ENCODE measurements at regions not wholly inside any gene's neighbourhood (a gene's known extent, or its start where the extent isn't known, plus 50 kb on each side); places are given as distances from the start of the nearest gene placed in this dataset.

DNA sequence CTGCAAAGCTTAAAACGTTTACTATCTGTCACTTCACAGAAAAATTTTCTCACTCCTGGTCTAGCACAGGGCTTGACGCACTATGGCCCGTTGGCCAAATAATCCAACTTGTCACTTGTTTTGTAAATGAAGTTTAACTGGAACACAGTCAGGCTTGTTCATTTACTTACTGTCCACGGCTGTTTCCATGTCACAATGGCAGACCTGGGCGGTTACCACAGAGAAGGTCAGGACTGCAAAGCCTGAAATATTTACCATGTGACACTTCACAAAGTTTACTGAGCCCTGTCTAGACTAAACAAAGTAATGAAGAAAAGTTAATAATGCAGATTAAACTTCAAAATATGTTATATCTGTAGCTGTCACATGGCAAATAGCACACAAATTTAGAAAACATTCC lies 273.0 kb upstream of the GYPC start:
- whole genome bisulfite sequencing, 2 experiments (ENCODE audit: insufficient coverage in 1 of 2, insufficient read length in 1 of 2): 88 to 96% methylated on average over 3 to 5 of the region's 5 CpGs
- peaks cover 10% of the 10 kb centered on the region for H3K4me1 Mint-ChIP-seq

DNA sequence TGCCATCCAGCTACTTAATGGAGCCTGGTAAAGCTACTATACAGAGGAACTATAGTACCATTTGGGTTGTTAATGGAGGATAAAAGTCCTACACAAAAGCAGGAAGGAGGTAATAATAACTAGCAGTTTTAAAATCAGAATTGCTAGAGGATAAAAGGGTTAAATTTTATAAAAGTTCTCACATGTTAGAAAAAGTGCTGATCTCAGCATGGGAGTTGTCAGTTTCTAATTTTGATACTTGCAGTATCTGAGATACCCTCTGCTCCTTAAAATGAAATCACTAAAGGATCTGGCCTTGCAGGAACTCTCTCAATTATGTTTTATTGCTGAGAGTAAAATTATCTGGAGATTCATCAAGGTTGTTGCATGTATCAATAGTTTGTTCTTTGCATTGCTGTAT lies 272.2 kb upstream of the GYPC start:
- Histone ChIP-seq H3K4me1 (ENCODE audit: control insufficient read depth, insufficient read depth, low read length) (no peaks in the 10 kb centered on the region), H3K9me3 (ENCODE audit: control insufficient read depth, low read length) (peaks cover 33% of the 10 kb centered on the region), H3K27ac (ENCODE audit: low read depth, low read length) (no peak overlapping the region), H3K36me3 (ENCODE audit: control insufficient read depth, insufficient read depth, low read length) (no peaks in the 10 kb centered on the region), H3K9ac (ENCODE audit: extremely low read depth, low read length, poor library complexity, severe bottlenecking) (no peak overlapping the region), H3K4me3 (ENCODE audit: low read length) (no peak overlapping the region), H3K27me3 (ENCODE audit: control insufficient read depth, insufficient read depth, low read length, poor library complexity, severe bottlenecking) (no peaks in the 10 kb centered on the region)
- DNase-seq: no peak
- Mint-ChIP-seq H3K36me3 (ENCODE audit: low read depth) (no peaks in the 10 kb centered on the region), H3K27ac (no peak overlapping the region), H3K9me3 (peaks cover 28% of the 10 kb centered on the region), H3K4me3 (no peak overlapping the region), H3K27me3 (ENCODE audit: insufficient read depth) (no peaks in the 10 kb centered on the region), H3K4me1 (peaks cover 8% of the 10 kb centered on the region)
- TF ChIP-seq, protein P1, sequence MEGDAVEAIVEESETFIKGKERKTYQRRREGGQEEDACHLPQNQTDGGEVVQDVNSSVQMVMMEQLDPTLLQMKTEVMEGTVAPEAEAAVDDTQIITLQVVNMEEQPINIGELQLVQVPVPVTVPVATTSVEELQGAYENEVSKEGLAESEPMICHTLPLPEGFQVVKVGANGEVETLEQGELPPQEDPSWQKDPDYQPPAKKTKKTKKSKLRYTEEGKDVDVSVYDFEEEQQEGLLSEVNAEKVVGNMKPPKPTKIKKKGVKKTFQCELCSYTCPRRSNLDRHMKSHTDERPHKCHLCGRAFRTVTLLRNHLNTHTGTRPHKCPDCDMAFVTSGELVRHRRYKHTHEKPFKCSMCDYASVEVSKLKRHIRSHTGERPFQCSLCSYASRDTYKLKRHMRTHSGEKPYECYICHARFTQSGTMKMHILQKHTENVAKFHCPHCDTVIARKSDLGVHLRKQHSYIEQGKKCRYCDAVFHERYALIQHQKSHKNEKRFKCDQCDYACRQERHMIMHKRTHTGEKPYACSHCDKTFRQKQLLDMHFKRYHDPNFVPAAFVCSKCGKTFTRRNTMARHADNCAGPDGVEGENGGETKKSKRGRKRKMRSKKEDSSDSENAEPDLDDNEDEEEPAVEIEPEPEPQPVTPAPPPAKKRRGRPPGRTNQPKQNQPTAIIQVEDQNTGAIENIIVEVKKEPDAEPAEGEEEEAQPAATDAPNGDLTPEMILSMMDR (conservative IDR thresholded peaks at IDR 0.05): no peak

More for the DNA sequence above, 273.0 kb upstream of the GYPC start:
- DNase-seq: no peak
- Mint-ChIP-seq H3K27ac (no peak overlapping the region), H3K36me3 (ENCODE audit: low read depth) (no peaks in the 10 kb centered on the region), H3K4me3 (no peak overlapping the region), H3K9me3 (peaks cover 23% of the 10 kb centered on the region), H3K27me3 (ENCODE audit: insufficient read depth) (no peaks in the 10 kb centered on the region)
- no peak overlapping the region for H3K27ac ChIP-seq (ENCODE audit: low read depth, low read length)
- no peaks in the 10 kb centered on the region for H3K4me1 ChIP-seq (ENCODE audit: control insufficient read depth, insufficient read depth, low read length)
- H3K4me3 ChIP-seq (ENCODE audit: low read length): no peak overlapping the region
- no peaks in the 10 kb centered on the region for H3K36me3 ChIP-seq (ENCODE audit: control insufficient read depth, insufficient read depth, low read length)
- H3K9me3 ChIP-seq (ENCODE audit: control insufficient read depth, low read length): peaks cover 28% of the 10 kb centered on the region
- TF ChIP-seq, protein P1 (conservative IDR thresholded peaks at IDR 0.05): no peak
- no peaks in the 10 kb centered on the region for H3K27me3 ChIP-seq (ENCODE audit: control insufficient read depth, insufficient read depth, low read length, poor library complexity, severe bottlenecking)
- H3K9ac ChIP-seq (ENCODE audit: extremely low read depth, low read length, poor library complexity, severe bottlenecking): no peak overlapping the region

DNA sequence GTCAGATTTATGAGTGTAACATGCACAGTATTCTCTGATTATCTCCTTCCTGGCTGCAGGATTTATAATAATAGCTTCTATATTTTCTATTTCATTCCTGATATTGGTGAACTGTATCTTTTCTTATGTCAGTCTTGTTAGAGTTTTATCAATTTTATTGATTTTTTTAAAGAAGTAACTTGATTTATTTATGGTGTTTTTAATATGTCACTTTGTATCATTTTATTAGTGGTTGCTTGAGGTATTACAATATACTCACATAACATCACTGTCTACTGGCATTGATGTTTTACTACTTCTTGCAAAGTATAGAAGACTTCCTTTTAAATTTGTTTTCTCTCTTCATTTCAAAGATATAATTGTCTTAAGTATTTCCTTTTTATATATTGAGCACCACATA lies 270.5 kb upstream of the GYPC start:
- H3K4me1 ChIP-seq (ENCODE audit: control insufficient read depth, insufficient read depth, low read length): no peaks in the 10 kb centered on the region
- H3K27ac ChIP-seq (ENCODE audit: low read depth, low read length): no peak overlapping the region
- H3K36me3 ChIP-seq (ENCODE audit: control insufficient read depth, insufficient read depth, low read length): no peaks in the 10 kb centered on the region
- Mint-ChIP-seq H3K27me3 (ENCODE audit: insufficient read depth) (no peaks in the 10 kb centered on the region), H3K9me3 (peaks cover 28% of the 10 kb centered on the region), H3K4me1 (peaks cover 2% of the 10 kb centered on the region), H3K27ac (no peak overlapping the region), H3K36me3 (ENCODE audit: low read depth) (no peaks in the 10 kb centered on the region), H3K4me3 (no peak overlapping the region)
- no peak for DNase-seq
- no peaks in the 10 kb centered on the region for H3K27me3 ChIP-seq (ENCODE audit: control insufficient read depth, insufficient read depth, low read length, poor library complexity, severe bottlenecking)
- TF ChIP-seq, protein P1 (conservative IDR thresholded peaks at IDR 0.05): peak; percentile 39
- no peak overlapping the region for H3K9ac ChIP-seq (ENCODE audit: extremely low read depth, low read length, poor library complexity, severe bottlenecking)
- no peak overlapping the region for H3K4me3 ChIP-seq (ENCODE audit: low read length)
- peaks cover 33% of the 10 kb centered on the region for H3K9me3 ChIP-seq (ENCODE audit: control insufficient read depth, low read length)
